GM10266 (cell line): ENCODE measurements at regions not wholly inside any gene's neighbourhood (a gene's known extent, or its start where the extent isn't known, plus 50 kb on each side); places are given as distances from the start of the nearest gene placed in this dataset.

Source experiments
- DNase-seq: peaks from one replicate; pipeline ENCODE4 v3.0.0; 2012; ENCODE audit errors: extremely low spot score
- TF ChIP-seq, protein P1 (sequence below): IDR thresholded peaks from 2 replicates; pipeline ENCODE4 v1.5.1; 2012; ENCODE audit warnings: mild to moderate bottlenecking, low read depth; ENCODE audit not compliant: control insufficient read depth, insufficient read depth; ENCODE audit errors: missing control alignments

DNA sequence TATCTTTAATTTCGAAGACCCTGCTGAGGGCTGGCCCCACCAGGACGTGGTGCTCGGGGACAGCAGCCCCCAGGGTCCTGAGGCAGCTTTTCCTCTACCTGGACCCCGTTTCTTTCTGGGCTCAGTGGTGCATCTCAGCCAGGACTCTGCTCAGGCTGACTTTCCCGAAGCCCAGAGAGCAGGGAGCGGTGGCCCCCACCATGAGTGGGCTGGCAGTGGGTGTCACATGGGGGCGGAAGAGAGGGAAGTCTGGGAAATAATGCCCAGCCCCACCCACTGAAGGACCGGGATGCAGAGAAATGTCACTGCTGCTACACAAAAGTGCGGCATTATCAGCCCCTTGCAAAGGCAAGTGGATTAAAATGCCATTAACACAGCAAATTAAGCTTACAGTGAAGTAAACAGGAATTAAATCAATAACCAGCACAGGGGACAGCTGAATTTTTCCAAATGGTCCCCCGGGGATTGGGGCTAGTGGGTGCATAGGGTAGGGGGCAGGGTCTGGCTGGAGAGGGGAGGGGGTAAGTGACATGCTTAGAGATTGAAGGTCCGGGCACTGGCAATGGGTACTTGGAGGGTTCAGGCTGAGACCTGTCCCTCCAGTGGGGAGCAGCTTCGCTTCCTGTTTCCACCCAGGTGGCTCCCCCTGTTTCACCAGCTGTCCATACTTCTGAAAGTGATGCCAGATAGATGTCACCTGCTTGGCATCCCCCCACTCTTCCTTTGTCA is 177.3 kb downstream of the URI1 start:
- no peak for DNase-seq
- TF ChIP-seq, protein P1, sequence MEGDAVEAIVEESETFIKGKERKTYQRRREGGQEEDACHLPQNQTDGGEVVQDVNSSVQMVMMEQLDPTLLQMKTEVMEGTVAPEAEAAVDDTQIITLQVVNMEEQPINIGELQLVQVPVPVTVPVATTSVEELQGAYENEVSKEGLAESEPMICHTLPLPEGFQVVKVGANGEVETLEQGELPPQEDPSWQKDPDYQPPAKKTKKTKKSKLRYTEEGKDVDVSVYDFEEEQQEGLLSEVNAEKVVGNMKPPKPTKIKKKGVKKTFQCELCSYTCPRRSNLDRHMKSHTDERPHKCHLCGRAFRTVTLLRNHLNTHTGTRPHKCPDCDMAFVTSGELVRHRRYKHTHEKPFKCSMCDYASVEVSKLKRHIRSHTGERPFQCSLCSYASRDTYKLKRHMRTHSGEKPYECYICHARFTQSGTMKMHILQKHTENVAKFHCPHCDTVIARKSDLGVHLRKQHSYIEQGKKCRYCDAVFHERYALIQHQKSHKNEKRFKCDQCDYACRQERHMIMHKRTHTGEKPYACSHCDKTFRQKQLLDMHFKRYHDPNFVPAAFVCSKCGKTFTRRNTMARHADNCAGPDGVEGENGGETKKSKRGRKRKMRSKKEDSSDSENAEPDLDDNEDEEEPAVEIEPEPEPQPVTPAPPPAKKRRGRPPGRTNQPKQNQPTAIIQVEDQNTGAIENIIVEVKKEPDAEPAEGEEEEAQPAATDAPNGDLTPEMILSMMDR: no peak

DNA sequence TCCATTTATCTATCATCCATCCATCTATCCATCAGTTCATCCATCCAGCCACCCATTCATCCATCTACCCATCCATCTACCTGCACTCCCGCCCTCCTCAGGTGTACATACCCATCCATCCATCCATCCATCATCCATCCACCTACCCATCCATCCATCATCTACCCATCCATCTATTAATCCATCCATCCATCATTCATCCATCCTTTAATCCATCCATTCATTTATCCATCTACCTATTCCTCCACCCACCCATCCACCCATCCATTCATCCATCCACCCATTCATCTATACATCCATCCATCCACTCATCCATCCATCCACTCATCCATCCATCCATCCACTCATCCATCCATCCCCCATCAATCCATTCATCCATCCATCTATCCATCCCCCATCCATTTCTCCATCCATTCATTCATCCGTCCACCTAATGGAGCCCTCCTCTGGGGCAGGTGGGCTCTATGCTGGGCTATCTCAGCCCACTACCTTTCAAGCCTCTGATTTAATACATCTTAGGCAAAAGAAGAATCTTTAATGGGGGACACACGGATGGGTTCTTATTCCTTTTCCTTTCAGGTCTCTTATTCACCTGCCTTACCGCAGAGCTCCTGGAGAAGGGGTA is 178.9 kb downstream of the URI1 start:
- DNase-seq: no peak
- TF ChIP-seq, protein P1: no peak

DNA sequence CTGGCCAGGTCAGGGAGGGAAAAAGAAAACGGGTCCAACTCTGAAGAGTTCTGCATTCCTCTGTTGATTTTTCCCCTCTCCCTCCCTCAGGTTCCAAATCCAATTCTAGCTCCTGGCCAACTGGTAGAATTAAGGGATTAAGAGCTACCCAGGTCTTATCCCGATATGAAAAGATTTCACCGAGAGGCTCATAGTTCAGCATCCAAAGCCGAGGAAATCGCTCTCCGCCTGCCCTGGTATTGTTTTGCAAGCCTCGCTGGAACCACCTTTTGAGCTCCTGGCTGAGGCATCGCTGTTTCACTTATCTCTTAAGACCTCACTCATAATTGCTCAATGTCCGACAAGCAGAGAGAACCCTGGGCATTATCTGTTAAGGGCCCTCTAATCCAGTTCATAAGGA is 180.4 kb downstream of the URI1 start:
- DNase-seq: no peak
- TF ChIP-seq, protein P1: no peak

DNA sequence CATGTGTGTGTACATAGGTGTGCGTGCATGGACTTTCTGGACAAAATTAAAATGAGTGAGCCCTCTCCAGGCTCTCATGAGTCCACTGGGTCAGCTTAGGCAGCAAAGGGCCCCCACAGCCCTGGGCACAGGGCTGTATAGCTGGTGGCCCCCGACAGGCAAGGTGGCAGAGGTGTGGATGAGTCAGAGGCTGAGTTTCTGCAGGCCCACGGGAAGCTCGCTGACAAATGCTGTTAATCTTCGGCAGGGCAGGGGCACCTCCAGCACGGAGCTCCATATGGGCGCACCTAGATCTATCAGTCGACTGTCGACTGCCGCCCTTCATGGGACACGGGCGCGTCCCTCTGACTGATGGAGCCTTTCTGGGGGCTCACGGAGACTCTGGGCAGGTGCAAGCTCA is 181.1 kb downstream of the URI1 start:
- DNase-seq: no peak
- TF ChIP-seq, protein P1: no peak

DNA sequence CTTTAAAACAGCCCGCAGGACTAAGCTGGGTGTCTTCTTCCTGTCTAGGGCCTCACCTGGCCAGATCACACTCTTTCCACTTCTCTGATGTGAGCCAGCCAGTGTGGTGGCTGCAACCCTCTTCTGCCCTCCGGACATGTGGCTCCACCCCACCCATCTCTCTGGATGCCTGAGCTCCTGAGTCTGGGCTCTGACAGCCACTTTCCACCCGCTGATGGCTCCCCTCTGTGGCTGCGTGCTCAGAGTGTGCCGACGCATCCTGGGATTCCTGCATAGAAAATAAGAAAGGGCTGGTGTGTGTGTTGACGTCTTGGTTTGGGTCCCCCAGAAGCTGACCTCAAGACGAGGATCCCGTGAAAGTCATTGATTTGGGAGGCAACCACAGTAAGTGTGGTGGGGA is 181.6 kb downstream of the URI1 start:
- DNase-seq: no peak
- TF ChIP-seq, protein P1: no peak

DNA sequence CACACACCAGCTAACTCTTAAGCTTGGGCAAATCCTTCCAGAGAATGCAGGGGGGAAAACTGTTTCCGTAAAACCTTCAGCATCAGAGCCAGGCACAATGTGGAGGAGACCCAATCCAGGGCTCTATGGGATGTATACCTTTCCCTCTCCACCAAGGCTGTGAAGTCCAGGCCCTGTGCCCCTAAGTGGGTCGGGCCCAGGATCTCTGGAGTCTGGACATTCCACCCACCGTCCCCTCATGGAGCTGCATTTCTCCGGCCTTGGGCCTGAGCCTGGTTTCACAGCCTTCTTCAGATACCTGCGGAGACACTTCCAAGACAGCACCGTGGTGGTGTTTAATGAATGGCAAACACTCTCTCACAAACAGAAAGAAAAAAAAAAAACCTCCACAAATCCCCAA is 186.2 kb downstream of the URI1 start:
- DNase-seq: no peak
- TF ChIP-seq, protein P1: no peak

DNA sequence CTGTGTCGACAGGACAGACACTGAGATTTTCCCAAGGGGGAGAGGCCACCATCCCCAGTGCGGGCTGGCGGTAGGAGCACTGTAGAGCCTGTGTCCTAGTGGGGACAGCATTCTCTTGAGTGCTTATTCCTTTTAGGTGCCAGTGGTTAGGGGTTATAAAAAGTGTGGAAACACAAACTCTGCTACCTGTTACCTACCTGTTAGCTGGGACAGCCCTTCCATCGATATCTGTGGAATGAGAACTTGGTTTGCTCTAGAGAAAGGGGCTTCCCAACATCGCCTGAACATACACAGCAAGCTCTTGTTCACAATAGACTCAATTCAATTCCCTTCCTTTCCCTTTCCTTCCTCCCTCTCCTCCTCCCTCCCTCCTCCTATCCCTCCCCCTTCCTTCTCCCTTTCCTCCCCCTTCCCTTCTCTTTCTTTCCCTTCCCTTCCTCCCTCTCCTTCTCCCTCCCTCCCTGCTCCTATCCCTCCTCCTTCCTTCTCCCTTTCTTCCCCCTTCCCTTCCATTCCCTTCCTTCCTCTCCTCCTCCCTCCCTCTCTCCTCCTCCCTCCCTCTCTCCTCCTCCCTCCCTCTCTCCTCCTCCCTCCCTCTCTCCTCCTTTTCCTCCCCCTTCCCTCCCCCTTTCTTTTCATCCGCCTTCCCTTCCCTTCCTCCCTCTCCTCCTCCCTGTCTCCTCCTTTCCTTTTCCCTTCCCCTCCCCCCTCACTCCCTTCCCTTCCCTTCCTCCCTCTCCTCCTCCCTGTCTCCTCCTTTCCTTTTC is 188.5 kb downstream of the URI1 start:
- TF ChIP-seq, protein P1: no peak
- no peak for DNase-seq
